ENCODE measurements at regions not wholly inside any gene's neighbourhood (a gene's known extent, or its start where the extent isn't known, plus 50 kb on each side); places are given as distances from the start of the nearest gene placed in this dataset.

- no peak for TF ChIP-seq BRCA1 (IDR thresholded peaks at IDR 0.05; ENCODE audit: low read depth, low read length)
- no peak for TF ChIP-seq HDAC6 (IDR thresholded peaks at IDR 0.05; ENCODE audit: low read depth, low read length)
- TF ChIP-seq E2F6 (IDR thresholded peaks at IDR 0.05), result no peak
- no peak for TF ChIP-seq MAX (IDR thresholded peaks at IDR 0.05)
- no peak for TF ChIP-seq RAD21 (IDR thresholded peaks at IDR 0.05 in 1 of 2, conservative IDR thresholded peaks at IDR 0.05 in 1 of 2; ENCODE audit: low read depth in 2 of 2, low read length in 2 of 2)
- TF ChIP-seq ATF2 (IDR thresholded peaks at IDR 0.05; ENCODE audit: low read length), result no peak
- TF ChIP-seq POLR2AphosphoS5 (IDR thresholded peaks at IDR 0.05; ENCODE audit: low read depth, low read length), result no peak
- TF ChIP-seq SP1 (IDR thresholded peaks at IDR 0.05; ENCODE audit: low read depth, low read length), result no peak
These were observed 447.9 kb downstream of the DSEL start for GRCh38 chr18:67068608-67069007.

Measured in H1 (cell line).